ENCODE measurements at regions not wholly inside any gene's neighbourhood (a gene's known extent, or its start where the extent isn't known, plus 50 kb on each side); places are given as distances from the start of the nearest gene placed in this dataset.

- Histone ChIP-seq H2BK120ac (replicated peaks; ENCODE audit: low read depth, low read length) (no peak overlapping the region), H3K9me3 (ENCODE audit: insufficient read depth in 2 of 2, low read depth in 1 of 2, low read length in 1 of 2) (no peaks in the 10 kb centered on the region), H3K36me3 (ENCODE audit: control insufficient read depth in 2 of 4, insufficient read depth in 4 of 4, low read length in 3 of 4) (no peaks in the 10 kb centered on the region), H3K4me1 (replicated peaks in 1 of 4; ENCODE audit: control insufficient read depth in 3 of 4, insufficient read depth in 4 of 4, low read length in 3 of 4) (peaks cover 0 to 11% (median 3%) of the 10 kb centered on the region in 4 experiments; a peak in 2 of 7 replicates), H3K14ac (ENCODE audit: insufficient read length) (no peak overlapping the region), H2AFZ (ENCODE audit: low read length) (no peak overlapping the region), H3K79me2 (ENCODE audit: control insufficient read depth in 1 of 2, insufficient read depth in 2 of 2, low read length in 2 of 2) (no peaks in the 10 kb centered on the region), H3K27me3 (replicated peaks in 1 of 4; ENCODE audit: control insufficient read depth in 3 of 4, extremely low read depth in 1 of 4, insufficient read depth in 3 of 4, low read length in 3 of 4) (no peaks in the 10 kb centered on the region), H3K4me2 (ENCODE audit: insufficient read depth in 1 of 2, low read depth in 2 of 2, low read length in 2 of 2) (no peak overlapping the region), H2BK15ac (ENCODE audit: low read length) (no peak overlapping the region), H2BK12ac (ENCODE audit: low read depth, low read length) (no peak overlapping the region), H3K9ac (replicated peaks in 1 of 4; ENCODE audit: extremely low read depth in 1 of 4, low read depth in 3 of 4, low read length in 3 of 4) (no peak overlapping the region), H2AK5ac (ENCODE audit: low read depth, low read length) (no peak overlapping the region), H3K4ac (replicated peaks; ENCODE audit: insufficient read length, low read depth, low read length) (no peak overlapping the region), H2BK5ac (ENCODE audit: low read depth, low read length) (no peak overlapping the region), H2BK20ac (ENCODE audit: low read length) (no peak overlapping the region), H4K91ac (replicated peaks; ENCODE audit: insufficient read length, low read length) (no peak overlapping the region), H3K18ac (ENCODE audit: extremely low read depth, low read length) (no peak overlapping the region), H3K79me1 (ENCODE audit: low read depth, low read length) (no peaks in the 10 kb centered on the region), H3K23me2 (ENCODE audit: low read depth, low read length) (no peaks in the 10 kb centered on the region), H4K20me1 (replicated peaks in 1 of 2; ENCODE audit: control insufficient read depth in 1 of 2, insufficient read depth in 2 of 2, low read length in 2 of 2) (no peaks in the 10 kb centered on the region), H3K4me3 (ENCODE audit: extremely low read depth in 1 of 4, insufficient read depth in 2 of 4, low read depth in 3 of 4, low read length in 4 of 4) (no peak overlapping the region), H3K23ac (ENCODE audit: insufficient read length) (no peak overlapping the region), H4K5ac (ENCODE audit: insufficient read length, low read depth, low read length) (no peak overlapping the region), H3K56ac (replicated peaks; ENCODE audit: insufficient read length, low read depth, low read length) (no peak overlapping the region), H4K8ac (ENCODE audit: extremely low read depth, insufficient read depth, low read length) (no peak overlapping the region), H3K27ac (ENCODE audit: low read depth, low read length) (no peak overlapping the region)
- 83% methylated on average over 1 of the region's 1 CpG; no CpG with 5 or more reads in 1 of the 2 experiments for WGBS, 2 experiments (ENCODE audit: extremely low coverage in 1 of 2, insufficient coverage in 1 of 2, insufficient read length in 1 of 2, insufficient replicate concordance in 2 of 2, low coverage in 1 of 2, low lambda C conversion rate in 2 of 2, missing lambda C conversion rate in 1 of 2)
- TF ChIP-seq RAD21 (IDR thresholded peaks at IDR 0.05 in 1 of 2, conservative IDR thresholded peaks at IDR 0.05 in 1 of 2; ENCODE audit: low read depth in 2 of 2, low read length in 2 of 2): no peak
- TF ChIP-seq SIRT6 (IDR thresholded peaks at IDR 0.05; ENCODE audit: low read length): no peak
- TF ChIP-seq KDM1A (IDR thresholded peaks at IDR 0.05; ENCODE audit: borderline replicate concordance, low read length): no peak
- no peak for TF ChIP-seq SP4 (IDR thresholded peaks at IDR 0.05; ENCODE audit: low read length)
- DNase-seq (ENCODE audit: low read depth in 1 of 2, low spot score in 2 of 2) (no peak), FAIRE-seq (no peak)
- POLR2A ChIA-PET (ENCODE audit: partially characterized antibody): interaction anchor here (0.6 kb wide), 1 partner anchor 552 kb away, joined by 5 read pairs; no protein-coding TSS in a partner anchor
- CTCF ChIA-PET (ENCODE audit: partially characterized antibody): interaction anchor here (1.1 kb wide), 1 partner anchor 325 kb away, joined by 3 read pairs; no protein-coding TSS in a partner anchor
These were observed 140.7 kb upstream of the RARB start for GRCh38 chr3:25287291-25287884.

Data from H1 (cell line).